ENCODE measurements at regions not wholly inside any gene's neighbourhood (a gene's known extent, or its start where the extent isn't known, plus 50 kb on each side); places are given as distances from the start of the nearest gene placed in this dataset.

- TF ChIP-seq FOXM1 (IDR thresholded peaks at IDR 0.05; ENCODE audit: borderline replicate concordance) = no peak
- TF ChIP-seq BHLHE40 (IDR thresholded peaks at IDR 0.05; ENCODE audit: borderline replicate concordance) = no peak
- no peak for TF ChIP-seq ELF4 (IDR thresholded peaks at IDR 0.05)
- TF ChIP-seq SP1 (IDR thresholded peaks at IDR 0.05) = no peak
- no peak for TF ChIP-seq FOXA1 (IDR thresholded peaks at IDR 0.05)
- TF ChIP-seq, protein P1, sequence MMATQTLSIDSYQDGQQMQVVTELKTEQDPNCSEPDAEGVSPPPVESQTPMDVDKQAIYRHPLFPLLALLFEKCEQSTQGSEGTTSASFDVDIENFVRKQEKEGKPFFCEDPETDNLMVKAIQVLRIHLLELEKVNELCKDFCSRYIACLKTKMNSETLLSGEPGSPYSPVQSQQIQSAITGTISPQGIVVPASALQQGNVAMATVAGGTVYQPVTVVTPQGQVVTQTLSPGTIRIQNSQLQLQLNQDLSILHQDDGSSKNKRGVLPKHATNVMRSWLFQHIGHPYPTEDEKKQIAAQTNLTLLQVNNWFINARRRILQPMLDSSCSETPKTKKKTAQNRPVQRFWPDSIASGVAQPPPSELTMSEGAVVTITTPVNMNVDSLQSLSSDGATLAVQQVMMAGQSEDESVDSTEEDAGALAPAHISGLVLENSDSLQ (IDR thresholded peaks at IDR 0.05) = no peak
These were observed 78.1 kb upstream of the GNAO1 start for GRCh38 chr16:56113223-56113622.

All from HEK293T (cell line).